H1 (cell line): ENCODE measurements at regions not wholly inside any gene's neighbourhood (a gene's known extent, or its start where the extent isn't known, plus 50 kb on each side); places are given as distances from the start of the nearest gene placed in this dataset.

Experiments used
- CTCF ChIA-PET: fragments of 300-600 bp; sonication (Branson Sonifier 250); formaldehyde crosslinking; loops from one replicate; lab custom pipeline; 2021; ENCODE audit not compliant: partially characterized antibody; lab: Charles Lee
- POLR2A ChIA-PET: fragments of 300-600 bp; sonication (Branson Sonifier 250); formaldehyde crosslinking; loops from one replicate; lab custom pipeline; 2021; ENCODE audit warnings: inconsistent platforms; ENCODE audit not compliant: partially characterized antibody; lab: Charles Lee
- DNase-seq, 2 experiments: peaks; one replicate each; pipeline versions ENCODE4 v3.0.0 to v3.0.0-alpha.2; 2010 to 2022; ENCODE audit warnings: low spot score in 2 of 2, low read depth in 1 of 2, mixed read lengths in 1 of 2
- FAIRE-seq: peaks from 2 replicates; lab custom pipeline; 2011; peaks lifted over from hg19 to GRCh38; lab: Jason Lieb, UNC
- H2AFZ ChIP-seq: 2 replicates; pipeline ENCODE4 v1.8.1; 2012; ENCODE audit warnings: low read length, inconsistent platforms
- H2AK5ac ChIP-seq: 2 replicates; pipeline ENCODE4 v1.6.1; 2013; ENCODE audit warnings: low read depth, low read length
- H2BK120ac ChIP-seq: replicated peaks from 2 replicates; pipeline ENCODE3; 2013; ENCODE audit warnings: low read depth, low read length, inconsistent platforms
- H2BK12ac ChIP-seq: 2 replicates; pipeline ENCODE4 v1.6.1; 2013; ENCODE audit warnings: low read depth, low read length
- H2BK15ac ChIP-seq: 2 replicates; pipeline ENCODE4 v1.6.1; 2013; ENCODE audit warnings: low read length
- H2BK20ac ChIP-seq: 2 replicates; pipeline ENCODE4 v1.6.1; 2013; ENCODE audit warnings: low read length
- H2BK5ac ChIP-seq: 2 replicates; pipeline ENCODE4 v1.6.1; 2013; ENCODE audit warnings: low read depth, low read length
- H3K14ac ChIP-seq: 2 replicates; pipeline ENCODE4 v1.6.1; 2013; ENCODE audit warnings: inconsistent platforms; ENCODE audit not compliant: insufficient read length
- H3K18ac ChIP-seq: 2 replicates; pipeline ENCODE4 v1.6.1; 2013; ENCODE audit warnings: low read length; ENCODE audit errors: extremely low read depth
- H3K23ac ChIP-seq: 2 replicates; pipeline ENCODE4 v1.6.1; 2013; ENCODE audit warnings: inconsistent platforms; ENCODE audit not compliant: insufficient read length
- H3K23me2 ChIP-seq: 2 replicates; pipeline ENCODE4 v1.6.1; 2013; ENCODE audit warnings: low read depth, low read length
- H3K27ac ChIP-seq: 2 replicates; pipeline ENCODE4 v1.6.1; 2011; ENCODE audit warnings: low read depth, low read length, inconsistent platforms
- H3K27me3 ChIP-seq, 4 experiments: replicated peaks in 1 of 4; 1 replicate in 1 of 4; 2 replicates in 3 of 4; pipeline versions ENCODE4 v1.6.1 to v1.8.1; 2011 to 2013; ENCODE audit warnings: low read length in 3 of 4, mild to moderate bottlenecking in 3 of 4, inconsistent platforms in 2 of 4, mixed read lengths in 2 of 4, moderate library complexity in 1 of 4; ENCODE audit not compliant: control insufficient read depth in 3 of 4, insufficient read depth in 3 of 4; ENCODE audit errors: extremely low read depth in 1 of 4
- H3K36me3 ChIP-seq, 4 experiments: 2 replicates each; pipeline versions ENCODE4 v1.6.1 to v1.8.1; 2011 to 2013; ENCODE audit warnings: mild to moderate bottlenecking in 4 of 4, low read length in 3 of 4, moderate library complexity in 2 of 4, control low read depth in 1 of 4, inconsistent platforms in 1 of 4; ENCODE audit not compliant: insufficient read depth in 4 of 4, control insufficient read depth in 2 of 4
- H3K4ac ChIP-seq: replicated peaks from 2 replicates; pipeline ENCODE3; 2013; ENCODE audit warnings: low read length, low read depth, mixed read lengths, inconsistent platforms; ENCODE audit not compliant: insufficient read length
- H3K4me1 ChIP-seq, 4 experiments: replicated peaks in 1 of 4; 1 replicate in 1 of 4; 2 replicates in 3 of 4; pipeline versions ENCODE4 v1.6.1 to v1.8.1; 2011 to 2013; ENCODE audit warnings: low read length in 3 of 4, inconsistent platforms in 2 of 4, mixed read lengths in 1 of 4; ENCODE audit not compliant: insufficient read depth in 4 of 4, control insufficient read depth in 3 of 4
- H3K4me2 ChIP-seq, 2 experiments: 2 replicates each; pipeline versions ENCODE4 v1.6.1 to v1.8.1; 2011 to 2013; ENCODE audit warnings: low read depth in 2 of 2, low read length in 2 of 2, control low read depth in 1 of 2, inconsistent platforms in 1 of 2, mild to moderate bottlenecking in 1 of 2; ENCODE audit not compliant: insufficient read depth in 1 of 2
- H3K4me3 ChIP-seq, 4 experiments: fragments of 200-600, 300-600 bp in 1 of 4; sonication (generic), shearing (Covaris generic), sonication (Bioruptor Twin) in 1 of 4; 2 replicates each; pipeline versions ENCODE4 v1.5.1 to v1.8.1; 2011 to 2016; ENCODE audit warnings: low read length in 4 of 4, low read depth in 3 of 4, control low read depth in 2 of 4, inconsistent platforms in 2 of 4, mild to moderate bottlenecking in 2 of 4, mixed read lengths in 1 of 4, moderate library complexity in 1 of 4; ENCODE audit not compliant: insufficient read depth in 2 of 4; ENCODE audit errors: extremely low read depth in 1 of 4
- H3K56ac ChIP-seq: replicated peaks from 2 replicates; pipeline ENCODE3; 2013; ENCODE audit warnings: low read depth, mild to moderate bottlenecking, mixed read lengths, low read length, inconsistent platforms; ENCODE audit not compliant: insufficient read length
- H3K79me1 ChIP-seq: 2 replicates; pipeline ENCODE4 v1.6.1; 2013; ENCODE audit warnings: low read depth, low read length, control low read depth
- H3K79me2 ChIP-seq, 2 experiments: 2 replicates each; pipeline versions ENCODE4 v1.6.1 to v1.8.1; 2012 to 2013; ENCODE audit warnings: low read length in 2 of 2, mild to moderate bottlenecking in 2 of 2, inconsistent platforms in 1 of 2; ENCODE audit not compliant: insufficient read depth in 2 of 2, control insufficient read depth in 1 of 2
- H3K9ac ChIP-seq, 4 experiments: replicated peaks in 1 of 4; 1 replicate in 1 of 4; 2 replicates in 3 of 4; pipeline versions ENCODE4 v1.6.1 to v1.8.1; 2011 to 2013; ENCODE audit warnings: low read depth in 3 of 4, low read length in 3 of 4, control low read depth in 2 of 4, mild to moderate bottlenecking in 2 of 4, moderate library complexity in 2 of 4, inconsistent platforms in 1 of 4; ENCODE audit errors: extremely low read depth in 1 of 4
- H3K9me3 ChIP-seq, 2 experiments: 2 replicates each; pipeline versions ENCODE4 v1.6.1 to v1.8.1; 2012 to 2013; ENCODE audit warnings: mild to moderate bottlenecking in 2 of 2, moderate library complexity in 2 of 2, control low read depth in 1 of 2, inconsistent platforms in 1 of 2, low read depth in 1 of 2, low read length in 1 of 2, mixed read lengths in 1 of 2; ENCODE audit not compliant: insufficient read depth in 2 of 2
- H4K20me1 ChIP-seq, 2 experiments: replicated peaks in 1 of 2; 2 replicates each; pipeline versions ENCODE3 to v1.8.1; 2011 to 2013; ENCODE audit warnings: inconsistent platforms in 2 of 2, low read length in 2 of 2, mild to moderate bottlenecking in 1 of 2; ENCODE audit not compliant: insufficient read depth in 2 of 2, control insufficient read depth in 1 of 2
- H4K5ac ChIP-seq: 2 replicates; pipeline ENCODE4 v1.6.1; 2013; ENCODE audit warnings: low read length, low read depth, mixed read lengths, inconsistent platforms; ENCODE audit not compliant: insufficient read length
- H4K8ac ChIP-seq: 2 replicates; pipeline ENCODE4 v1.8.0; 2013; ENCODE audit warnings: mild to moderate bottlenecking, moderate library complexity, low read length, inconsistent platforms; ENCODE audit not compliant: insufficient read depth; ENCODE audit errors: extremely low read depth
- H4K91ac ChIP-seq: replicated peaks from 2 replicates; pipeline ENCODE3; 2013; ENCODE audit warnings: low read length, mixed read lengths, inconsistent platforms; ENCODE audit not compliant: insufficient read length
- ASH2L ChIP-seq: fragments of 200-600, 300-600 bp; sonication (generic); IDR thresholded peaks from one replicate; pipeline ENCODE4 v1.7.1; 2017; ENCODE audit warnings: low read length
- BRCA1 ChIP-seq: IDR thresholded peaks from 2 replicates; pipeline ENCODE4 v1.6.1; 2012; ENCODE audit warnings: low read depth, low read length, improper control_type of control experiment
- NANOG ChIP-seq: IDR thresholded peaks from 2 replicates; pipeline ENCODE4 v1.6.1; 2011; ENCODE audit warnings: low read length, low read depth, mild to moderate bottlenecking, inconsistent platforms; ENCODE audit not compliant: insufficient read depth, poor library complexity, severe bottlenecking
- RBBP5 ChIP-seq: IDR thresholded peaks from 2 replicates; pipeline ENCODE4 v1.7.1; 2012; ENCODE audit warnings: low read depth, mild to moderate bottlenecking, inconsistent platforms, low read length, moderate library complexity, borderline replicate concordance
- RFX5 ChIP-seq: IDR thresholded peaks from 2 replicates; pipeline ENCODE4 v1.6.1; 2011; ENCODE audit warnings: low read depth, low read length, improper control_type of control experiment, borderline replicate concordance
- SIRT6 ChIP-seq: IDR thresholded peaks from one replicate; pipeline ENCODE4 v1.7.1; 2012; ENCODE audit warnings: low read length, inconsistent platforms
- SIX5 ChIP-seq: IDR thresholded peaks from 2 replicates; pipeline ENCODE4 v1.6.1; 2011; ENCODE audit warnings: mild to moderate bottlenecking, low read depth, low read length
- TF ChIP-seq, protein P1 (sequence below): IDR thresholded peaks from 2 replicates; pipeline ENCODE4 v1.6.1; 2011; ENCODE audit warnings: low read length, improper control_type of control experiment
- TF ChIP-seq, protein P2 (sequence below): IDR thresholded peaks from 2 replicates; pipeline ENCODE4 v1.6.1; 2011; ENCODE audit warnings: low read depth, mild to moderate bottlenecking, low read length; ENCODE audit not compliant: insufficient read depth

DNA sequence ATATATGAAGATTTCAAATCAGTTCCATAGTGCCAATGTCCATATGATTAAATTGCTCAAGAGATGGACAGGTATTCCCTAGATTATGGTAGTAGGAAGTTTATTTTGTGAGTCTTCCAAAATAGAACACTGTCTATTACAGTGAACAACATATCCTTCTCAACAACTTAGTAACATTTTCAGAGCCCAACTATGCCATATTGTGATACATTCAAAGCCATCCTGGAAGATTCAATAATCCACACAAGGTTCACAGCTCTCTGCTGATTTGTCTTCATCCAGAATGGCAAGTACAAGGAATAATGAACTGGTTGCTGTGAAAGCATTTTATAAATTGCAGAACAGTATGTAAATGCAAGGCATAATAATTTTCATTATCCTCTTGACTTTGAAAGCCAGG lies 213.9 kb downstream of the CHRM2 start:
- no peaks in the 10 kb centered on the region for H3K9me3 ChIP-seq
- H3K18ac ChIP-seq, result no peak overlapping the region
- no peak overlapping the region for H2AFZ ChIP-seq
- no peak overlapping the region for H3K9ac ChIP-seq
- FAIRE-seq, result no peak
- no peak overlapping the region for H3K56ac ChIP-seq
- no peak overlapping the region for H3K4me3 ChIP-seq
- H3K23ac ChIP-seq, result no peak overlapping the region
- no peaks in the 10 kb centered on the region for H4K20me1 ChIP-seq
- peaks cover 0 to 3% (median 0%) of the 10 kb centered on the region in 4 experiments; a peak in 1 of 7 replicates for H3K4me1 ChIP-seq
- no peaks in the 10 kb centered on the region for H3K79me2 ChIP-seq
- H4K91ac ChIP-seq, result no peak overlapping the region
- no peaks in the 10 kb centered on the region for H3K27me3 ChIP-seq
- no peaks in the 10 kb centered on the region for H3K23me2 ChIP-seq
- ChIA-PET CTCF (no interaction called here), POLR2A (no interaction called here)
- no peak overlapping the region for H3K14ac ChIP-seq
- no peak for DNase-seq
- no peak overlapping the region for H3K4ac ChIP-seq
- H3K79me1 ChIP-seq, result no peaks in the 10 kb centered on the region
- TF ChIP-seq BRCA1, result no peak
- TF ChIP-seq SIX5, result no peak
- no peak for TF ChIP-seq ASH2L
- TF ChIP-seq, protein P1, sequence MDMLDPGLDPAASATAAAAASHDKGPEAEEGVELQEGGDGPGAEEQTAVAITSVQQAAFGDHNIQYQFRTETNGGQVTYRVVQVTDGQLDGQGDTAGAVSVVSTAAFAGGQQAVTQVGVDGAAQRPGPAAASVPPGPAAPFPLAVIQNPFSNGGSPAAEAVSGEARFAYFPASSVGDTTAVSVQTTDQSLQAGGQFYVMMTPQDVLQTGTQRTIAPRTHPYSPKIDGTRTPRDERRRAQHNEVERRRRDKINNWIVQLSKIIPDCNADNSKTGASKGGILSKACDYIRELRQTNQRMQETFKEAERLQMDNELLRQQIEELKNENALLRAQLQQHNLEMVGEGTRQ, result no peak
- no peak for TF ChIP-seq SIRT6
- TF ChIP-seq NANOG, result no peak
- TF ChIP-seq, protein P2, sequence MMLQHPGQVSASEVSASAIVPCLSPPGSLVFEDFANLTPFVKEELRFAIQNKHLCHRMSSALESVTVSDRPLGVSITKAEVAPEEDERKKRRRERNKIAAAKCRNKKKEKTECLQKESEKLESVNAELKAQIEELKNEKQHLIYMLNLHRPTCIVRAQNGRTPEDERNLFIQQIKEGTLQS, result no peak
- no peak for TF ChIP-seq RBBP5
- TF ChIP-seq RFX5, result no peak
- TF ChIP-seq, all 59 proteins: peak for 0
- no peak overlapping the region for H2BK20ac ChIP-seq
- H2BK15ac ChIP-seq, result no peak overlapping the region
- H3K4me2 ChIP-seq, result no peak overlapping the region
- no peak overlapping the region for H2AK5ac ChIP-seq
- H4K5ac ChIP-seq, result no peak overlapping the region
- no peak overlapping the region for H4K8ac ChIP-seq
- no peak overlapping the region for H2BK12ac ChIP-seq
- no peak overlapping the region for H3K27ac ChIP-seq
- no peak overlapping the region for H2BK5ac ChIP-seq
- H2BK120ac ChIP-seq, result no peak overlapping the region
- no peaks in the 10 kb centered on the region for H3K36me3 ChIP-seq
